ENCODE measurements at regions not wholly inside any gene's neighbourhood (a gene's known extent, or its start where the extent isn't known, plus 50 kb on each side); places are given as distances from the start of the nearest gene placed in this dataset.

GRCh38 chr2:16462958-16463357 is 202.7 kb downstream of the CYRIA start:
- no peaks in the 10 kb centered on the region for H3K9me3 ChIP-seq
- H3K4me1 ChIP-seq, result no peaks in the 10 kb centered on the region
- DNase-seq, result no peak
- no peak overlapping the region for H3K27ac ChIP-seq
- 69 to 81% methylated on average over 5 of the region's 5 CpGs for WGBS, 2 donors
- no peaks in the 10 kb centered on the region for H3K27me3 ChIP-seq
- no peak overlapping the region for H3K4me3 ChIP-seq
- TF ChIP-seq, protein P1, sequence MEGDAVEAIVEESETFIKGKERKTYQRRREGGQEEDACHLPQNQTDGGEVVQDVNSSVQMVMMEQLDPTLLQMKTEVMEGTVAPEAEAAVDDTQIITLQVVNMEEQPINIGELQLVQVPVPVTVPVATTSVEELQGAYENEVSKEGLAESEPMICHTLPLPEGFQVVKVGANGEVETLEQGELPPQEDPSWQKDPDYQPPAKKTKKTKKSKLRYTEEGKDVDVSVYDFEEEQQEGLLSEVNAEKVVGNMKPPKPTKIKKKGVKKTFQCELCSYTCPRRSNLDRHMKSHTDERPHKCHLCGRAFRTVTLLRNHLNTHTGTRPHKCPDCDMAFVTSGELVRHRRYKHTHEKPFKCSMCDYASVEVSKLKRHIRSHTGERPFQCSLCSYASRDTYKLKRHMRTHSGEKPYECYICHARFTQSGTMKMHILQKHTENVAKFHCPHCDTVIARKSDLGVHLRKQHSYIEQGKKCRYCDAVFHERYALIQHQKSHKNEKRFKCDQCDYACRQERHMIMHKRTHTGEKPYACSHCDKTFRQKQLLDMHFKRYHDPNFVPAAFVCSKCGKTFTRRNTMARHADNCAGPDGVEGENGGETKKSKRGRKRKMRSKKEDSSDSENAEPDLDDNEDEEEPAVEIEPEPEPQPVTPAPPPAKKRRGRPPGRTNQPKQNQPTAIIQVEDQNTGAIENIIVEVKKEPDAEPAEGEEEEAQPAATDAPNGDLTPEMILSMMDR (IDR thresholded peaks at IDR 0.05), result no peak
- TF ChIP-seq POLR2A (IDR thresholded peaks at IDR 0.05), result no peak
- H3K36me3 ChIP-seq (ENCODE audit: low read depth, missing control alignments), result no peaks in the 10 kb centered on the region
- intact Hi-C loops (cut with DNase I; ENCODE audit: low total_unique reads), result no loop called here

- TF ChIP-seq, protein P1 (IDR thresholded peaks at IDR 0.05), result no peak
- TF ChIP-seq POLR2A (IDR thresholded peaks at IDR 0.05), result no peak
- Histone ChIP-seq H3K9me3 (no peaks in the 10 kb centered on the region), H3K4me3 (no peak overlapping the region), H3K27ac (no peak overlapping the region), H3K27me3 (no peaks in the 10 kb centered on the region), H3K36me3 (ENCODE audit: low read depth, missing control alignments) (no peaks in the 10 kb centered on the region), H3K4me1 (no peaks in the 10 kb centered on the region)
- intact Hi-C loops (cut with DNase I; ENCODE audit: low total_unique reads), result no loop called here
- 95 to 98% methylated on average over 4 of the region's 4 CpGs for WGBS, 2 donors
- no peak for DNase-seq
Measured at GRCh38 chr2:16461672-16462071, 204.0 kb downstream of the CYRIA start.

GRCh38 chr2:16459606-16460005 is 206.0 kb downstream of the CYRIA start:
- DNase-seq, result no peak
- no peaks in the 10 kb centered on the region for H3K36me3 ChIP-seq (ENCODE audit: low read depth, missing control alignments)
- H3K4me3 ChIP-seq, result no peak overlapping the region
- no peaks in the 10 kb centered on the region for H3K9me3 ChIP-seq
- no peak for TF ChIP-seq POLR2A (IDR thresholded peaks at IDR 0.05)
- TF ChIP-seq, protein P1 (IDR thresholded peaks at IDR 0.05), result no peak
- no peaks in the 10 kb centered on the region for H3K27me3 ChIP-seq
- intact Hi-C loops (cut with DNase I; ENCODE audit: low total_unique reads), result no loop called here
- H3K27ac ChIP-seq, result no peak overlapping the region
- no peaks in the 10 kb centered on the region for H3K4me1 ChIP-seq

GRCh38 chr2:16454621-16455020 is 211.0 kb downstream of the CYRIA start:
- intact Hi-C loops (cut with DNase I; ENCODE audit: low total_unique reads), result no loop called here
- Histone ChIP-seq H3K9me3 (no peaks in the 10 kb centered on the region), H3K36me3 (ENCODE audit: low read depth, missing control alignments) (no peaks in the 10 kb centered on the region), H3K4me1 (no peaks in the 10 kb centered on the region), H3K4me3 (no peak overlapping the region), H3K27ac (no peak overlapping the region), H3K27me3 (no peaks in the 10 kb centered on the region)
- no peak for TF ChIP-seq POLR2A (IDR thresholded peaks at IDR 0.05)
- TF ChIP-seq, protein P1 (IDR thresholded peaks at IDR 0.05), result no peak
- 86 to 100% methylated on average over 2 of the region's 2 CpGs for WGBS, 2 donors
- no peak for DNase-seq

DNA sequence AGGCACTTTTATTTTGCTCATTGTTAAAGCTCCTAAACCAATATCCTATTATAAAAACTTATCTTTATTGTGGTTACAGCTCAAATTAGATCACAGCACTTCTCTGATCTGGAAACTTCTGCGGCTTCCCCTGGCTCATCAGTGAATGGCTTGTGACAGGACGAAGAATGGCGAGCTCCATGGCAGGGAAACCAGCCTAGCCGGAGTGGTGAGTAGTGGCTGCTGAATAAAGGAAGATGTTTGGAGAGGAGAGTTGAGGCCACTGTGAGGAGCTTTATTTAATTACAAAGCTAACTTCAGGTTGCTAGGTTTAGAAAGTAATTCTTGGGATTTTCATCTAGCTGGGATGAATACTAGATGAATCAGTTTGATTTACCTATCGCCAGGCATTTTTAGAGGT is 213.5 kb downstream of the CYRIA start:
- intact Hi-C loops (cut with DNase I; ENCODE audit: low total_unique reads), result no loop called here
- TF ChIP-seq, protein P1 (IDR thresholded peaks at IDR 0.05), result no peak
- no peak for TF ChIP-seq POLR2A (IDR thresholded peaks at IDR 0.05)
- 92 to 94% methylated on average over 5 of the region's 5 CpGs for WGBS, 2 donors
- no peaks in the 10 kb centered on the region for H3K27me3 ChIP-seq
- H3K4me3 ChIP-seq, result no peak overlapping the region
- no peak for DNase-seq
- H3K27ac ChIP-seq, result no peak overlapping the region
- H3K36me3 ChIP-seq (ENCODE audit: low read depth, missing control alignments), result no peaks in the 10 kb centered on the region
- H3K9me3 ChIP-seq, result no peaks in the 10 kb centered on the region
- no peaks in the 10 kb centered on the region for H3K4me1 ChIP-seq
